Neural crest cell (in vitro differentiated cells): ENCODE measurements at regions not wholly inside any gene's neighbourhood (a gene's known extent, or its start where the extent isn't known, plus 50 kb on each side); places are given as distances from the start of the nearest gene placed in this dataset.

Source experiments
- DNase-seq: peaks from one replicate; pipeline ENCODE4 v3.0.0; 2021; ENCODE audit warnings: low read depth, mixed read lengths, low spot score
- H3K27ac Mint-ChIP-seq: one replicate; pipeline ENCODE4 v1.8.0; 2021; ENCODE audit warnings: mild to moderate bottlenecking, mixed read lengths; ENCODE audit not compliant: unreplicated experiment
- H3K27me3 Mint-ChIP-seq: 2 replicates; pipeline ENCODE4 v1.8.0; 2021; ENCODE audit warnings: low read depth, mild to moderate bottlenecking, mixed read lengths
- H3K36me3 Mint-ChIP-seq: 2 replicates; pipeline ENCODE4 v1.8.0; 2021; ENCODE audit warnings: low read depth, mild to moderate bottlenecking, mixed read lengths
- H3K4me1 Mint-ChIP-seq: 2 replicates; pipeline ENCODE4 v1.8.0; 2021; ENCODE audit warnings: mixed read lengths
- H3K4me3 Mint-ChIP-seq: one replicate; pipeline ENCODE4 v1.8.0; 2021; ENCODE audit warnings: mild to moderate bottlenecking, mixed read lengths
- H3K9me3 Mint-ChIP-seq: 2 replicates; pipeline ENCODE4 v1.8.0; 2021; ENCODE audit warnings: mixed read lengths
- TF ChIP-seq, protein P1 (sequence below): fragments of 200-600 bp; sonication (generic); conservative IDR thresholded peaks from 2 replicates; pipeline ENCODE4 v1.5.0; 2021; ENCODE audit warnings: antibody characterized with exemption, mild to moderate bottlenecking

DNA sequence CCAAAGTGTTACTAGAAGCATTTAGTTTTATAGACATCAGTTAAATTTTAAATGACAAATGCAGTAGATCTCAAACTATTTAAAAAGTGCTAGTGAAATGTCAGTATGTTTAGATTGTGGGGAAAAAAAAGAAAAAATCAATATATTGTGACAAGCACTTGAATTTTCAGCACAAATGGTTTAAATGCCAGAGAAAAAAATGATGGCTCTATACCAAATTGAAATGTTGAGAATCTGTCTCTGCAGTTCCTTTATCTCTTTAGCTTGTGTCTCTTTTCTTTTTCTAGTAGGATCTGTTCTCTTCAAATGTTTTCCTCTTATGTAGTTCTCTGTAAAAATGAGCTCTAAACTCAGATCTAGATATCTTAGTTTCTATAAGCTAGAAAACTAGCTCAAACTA lies 682.6 kb upstream of the GCFC2 start:
- no peak for DNase-seq
- Mint-ChIP-seq H3K27me3 (no peaks in the 10 kb centered on the region), H3K9me3 (no peaks in the 10 kb centered on the region), H3K4me3 (no peak overlapping the region), H3K36me3 (no peaks in the 10 kb centered on the region), H3K27ac (no peak overlapping the region), H3K4me1 (no peaks in the 10 kb centered on the region)
- TF ChIP-seq, protein P1, sequence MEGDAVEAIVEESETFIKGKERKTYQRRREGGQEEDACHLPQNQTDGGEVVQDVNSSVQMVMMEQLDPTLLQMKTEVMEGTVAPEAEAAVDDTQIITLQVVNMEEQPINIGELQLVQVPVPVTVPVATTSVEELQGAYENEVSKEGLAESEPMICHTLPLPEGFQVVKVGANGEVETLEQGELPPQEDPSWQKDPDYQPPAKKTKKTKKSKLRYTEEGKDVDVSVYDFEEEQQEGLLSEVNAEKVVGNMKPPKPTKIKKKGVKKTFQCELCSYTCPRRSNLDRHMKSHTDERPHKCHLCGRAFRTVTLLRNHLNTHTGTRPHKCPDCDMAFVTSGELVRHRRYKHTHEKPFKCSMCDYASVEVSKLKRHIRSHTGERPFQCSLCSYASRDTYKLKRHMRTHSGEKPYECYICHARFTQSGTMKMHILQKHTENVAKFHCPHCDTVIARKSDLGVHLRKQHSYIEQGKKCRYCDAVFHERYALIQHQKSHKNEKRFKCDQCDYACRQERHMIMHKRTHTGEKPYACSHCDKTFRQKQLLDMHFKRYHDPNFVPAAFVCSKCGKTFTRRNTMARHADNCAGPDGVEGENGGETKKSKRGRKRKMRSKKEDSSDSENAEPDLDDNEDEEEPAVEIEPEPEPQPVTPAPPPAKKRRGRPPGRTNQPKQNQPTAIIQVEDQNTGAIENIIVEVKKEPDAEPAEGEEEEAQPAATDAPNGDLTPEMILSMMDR, result no peak

DNA sequence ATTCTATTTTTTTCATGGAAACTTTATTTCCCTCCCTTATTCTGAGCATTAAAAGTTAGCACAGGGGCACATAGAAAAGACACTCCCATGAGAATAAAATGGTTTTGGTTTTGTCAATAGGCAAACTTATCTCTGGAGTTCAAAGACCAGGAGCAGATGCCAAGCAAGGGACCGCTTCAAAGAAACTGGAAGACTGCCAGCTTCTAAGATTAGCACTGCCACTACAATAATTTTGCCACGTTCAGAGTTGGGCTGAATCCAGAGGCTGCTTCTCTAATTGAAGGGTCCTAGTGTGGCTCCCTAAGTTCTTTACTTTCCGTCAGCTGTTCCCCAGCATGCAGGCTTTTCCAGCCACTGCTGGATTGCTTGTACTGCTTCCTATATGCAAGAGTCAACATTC lies 681.0 kb upstream of the GCFC2 start:
- Mint-ChIP-seq H3K4me3 (no peak overlapping the region), H3K4me1 (no peaks in the 10 kb centered on the region), H3K27me3 (no peaks in the 10 kb centered on the region), H3K27ac (no peak overlapping the region), H3K9me3 (no peaks in the 10 kb centered on the region), H3K36me3 (no peaks in the 10 kb centered on the region)
- TF ChIP-seq, protein P1, result no peak
- DNase-seq, result no peak

DNA sequence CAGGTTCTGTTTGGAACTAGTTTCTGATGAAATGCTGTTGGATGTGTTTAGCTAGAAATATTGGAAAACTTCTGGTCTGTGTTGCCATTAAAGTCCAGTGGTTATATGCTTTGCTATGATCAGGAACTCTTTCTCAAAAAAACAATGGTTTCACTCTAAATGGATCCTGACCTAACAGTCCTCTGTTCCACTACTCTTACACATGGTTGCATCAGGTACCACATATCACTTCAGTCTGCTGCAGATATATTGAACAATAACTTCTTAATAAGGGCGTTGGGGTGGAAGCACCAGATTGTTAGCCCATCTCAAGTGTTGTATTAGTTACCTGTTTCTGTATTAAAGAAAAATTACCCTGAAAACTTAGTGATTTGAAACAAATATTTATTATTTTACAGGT lies 676.6 kb upstream of the GCFC2 start:
- Mint-ChIP-seq H3K4me1 (no peaks in the 10 kb centered on the region), H3K27ac (no peak overlapping the region), H3K4me3 (no peak overlapping the region), H3K9me3 (no peaks in the 10 kb centered on the region), H3K36me3 (no peaks in the 10 kb centered on the region), H3K27me3 (no peaks in the 10 kb centered on the region)
- no peak for DNase-seq
- TF ChIP-seq, protein P1, result no peak

DNA sequence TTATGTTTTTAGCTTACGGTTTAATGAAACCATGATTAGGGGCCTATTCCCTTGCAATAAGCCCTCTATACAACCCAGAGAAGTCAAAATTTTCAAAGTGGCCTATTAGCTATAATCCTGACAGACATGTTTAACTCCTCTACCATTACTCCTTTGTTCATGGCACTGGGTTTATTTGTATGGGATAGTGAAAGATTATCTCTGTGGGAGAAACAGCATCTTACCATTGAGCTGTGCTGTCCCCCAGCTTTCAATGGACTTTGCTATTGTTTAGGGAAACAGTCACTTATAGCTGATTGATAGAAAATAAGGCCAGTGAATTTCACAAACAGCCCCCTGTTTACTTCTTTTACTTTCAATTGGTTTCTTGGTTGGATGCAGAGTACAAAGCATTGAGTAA lies 675.2 kb upstream of the GCFC2 start:
- no peak for DNase-seq
- Mint-ChIP-seq H3K36me3 (no peaks in the 10 kb centered on the region), H3K4me1 (no peaks in the 10 kb centered on the region), H3K4me3 (no peak overlapping the region), H3K27me3 (no peaks in the 10 kb centered on the region), H3K27ac (no peak overlapping the region), H3K9me3 (no peaks in the 10 kb centered on the region)
- TF ChIP-seq, protein P1, result no peak

DNA sequence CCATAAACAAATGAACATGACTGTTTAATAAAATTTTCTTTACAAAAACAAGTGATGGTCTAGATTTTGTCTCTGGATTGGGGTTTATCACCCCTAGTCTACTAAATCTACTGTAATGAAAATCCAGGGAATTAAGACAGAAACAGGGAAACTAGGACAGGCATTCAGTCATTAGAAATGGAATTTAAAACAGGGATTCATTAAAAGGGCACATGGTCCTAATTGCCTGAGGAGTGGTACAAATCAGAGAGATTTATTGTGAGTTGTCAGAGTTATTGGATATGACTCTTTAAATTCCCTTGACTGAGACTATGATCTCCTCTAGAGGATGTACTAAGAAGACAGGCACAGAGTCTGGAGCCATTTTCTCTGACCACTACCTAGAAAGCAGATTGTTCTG lies 670.9 kb upstream of the GCFC2 start:
- no peaks in the 10 kb centered on the region for H3K4me1 Mint-ChIP-seq
- no peaks in the 10 kb centered on the region for H3K36me3 Mint-ChIP-seq
- TF ChIP-seq, protein P1, result no peak
- no peak overlapping the region for H3K27ac Mint-ChIP-seq
- H3K9me3 Mint-ChIP-seq, result no peaks in the 10 kb centered on the region
- DNase-seq, result no peak
- no peaks in the 10 kb centered on the region for H3K27me3 Mint-ChIP-seq
- no peak overlapping the region for H3K4me3 Mint-ChIP-seq

DNA sequence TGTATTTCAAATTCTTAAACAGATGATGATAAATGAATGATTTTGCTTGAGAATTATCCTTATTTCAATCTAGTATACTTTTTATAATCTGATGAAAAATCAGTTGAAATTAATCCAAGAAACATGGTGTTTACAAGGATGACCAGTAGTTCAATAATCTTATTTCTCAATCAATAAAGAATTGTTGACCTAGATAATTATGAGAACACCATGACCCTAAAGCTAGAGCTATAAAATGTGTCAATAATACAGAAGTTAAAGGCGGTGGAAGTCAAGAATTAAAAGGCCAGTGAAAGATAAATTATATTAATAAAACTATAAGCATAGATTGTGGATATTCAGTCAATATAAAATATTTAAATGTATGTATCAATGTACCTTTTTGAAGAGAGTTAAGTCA lies 667.4 kb upstream of the GCFC2 start:
- H3K4me3 Mint-ChIP-seq, result no peak overlapping the region
- DNase-seq, result no peak
- no peaks in the 10 kb centered on the region for H3K27me3 Mint-ChIP-seq
- H3K9me3 Mint-ChIP-seq, result no peaks in the 10 kb centered on the region
- no peak overlapping the region for H3K27ac Mint-ChIP-seq
- TF ChIP-seq, protein P1, result no peak
- no peaks in the 10 kb centered on the region for H3K4me1 Mint-ChIP-seq
- no peaks in the 10 kb centered on the region for H3K36me3 Mint-ChIP-seq
